Neural cell (in vitro differentiated cells): ENCODE measurements at regions not wholly inside any gene's neighbourhood (a gene's known extent, or its start where the extent isn't known, plus 50 kb on each side); places are given as distances from the start of the nearest gene placed in this dataset.

Experiments
- H2AFZ ChIP-seq: fragments of 200-600, 300-800 bp; sonication (generic), shearing (Covaris generic); 2 replicates; pipeline ENCODE4 v1.6.0; 2014; ENCODE audit warnings: low read depth, mild to moderate bottlenecking, antibody characterized with exemption, low read length, moderate library complexity
- H3F3A ChIP-seq: fragments of 200-600 bp; shearing (Covaris generic); 2 replicates; pipeline ENCODE4 v1.6.1; 2016; ENCODE audit warnings: mild to moderate bottlenecking, moderate library complexity, mixed read lengths, antibody characterized with exemption, low read length; ENCODE audit not compliant: insufficient read depth, poor library complexity, severe bottlenecking
- H3K27ac ChIP-seq: fragments of 200-600, 300-800 bp; sonication (generic), shearing (Covaris generic); 2 replicates; pipeline ENCODE4 v1.5.1; 2014; ENCODE audit warnings: mild to moderate bottlenecking, low read length, moderate library complexity
- H3K27me3 ChIP-seq: fragments of 300-800, 200-600 bp; sonication (generic), shearing (Covaris generic); 2 replicates; pipeline ENCODE4 v1.6.0; 2014; ENCODE audit warnings: mild to moderate bottlenecking, low read depth, low read length, moderate library complexity; ENCODE audit not compliant: insufficient read depth
- H3K36me3 ChIP-seq: fragments of 300-800, 200-600 bp; sonication (generic), shearing (Covaris generic); 2 replicates; pipeline ENCODE4 v1.5.1; 2014; ENCODE audit warnings: mild to moderate bottlenecking, antibody characterized with exemption, low read length, moderate library complexity; ENCODE audit not compliant: insufficient read depth
- H3K4me2 ChIP-seq: fragments of 300-800, 200-600 bp; sonication (generic), shearing (Covaris generic); 2 replicates; pipeline ENCODE4 v1.6.0; 2014; ENCODE audit warnings: mild to moderate bottlenecking, low read length
- H3K4me3 ChIP-seq: fragments of 300-800, 200-600 bp; sonication (generic), shearing (Covaris generic); 2 replicates; pipeline ENCODE4 v1.5.1; 2014; ENCODE audit warnings: mild to moderate bottlenecking, low read length, moderate library complexity
- H3K79me2 ChIP-seq: fragments of 200-600 bp; shearing (Covaris generic); replicated peaks from 2 replicates; pipeline ENCODE4 v1.6.0; 2014; ENCODE audit warnings: mild to moderate bottlenecking, low read length, moderate library complexity; ENCODE audit not compliant: insufficient read depth
- H3K9ac ChIP-seq: fragments of 300-800, 200-600 bp; sonication (generic), shearing (Covaris generic); 2 replicates; pipeline ENCODE4 v1.6.1; 2016; ENCODE audit warnings: mild to moderate bottlenecking, low read length, mixed read lengths
- H3K9me2 ChIP-seq: fragments of 200-600 bp; shearing (Covaris generic); 2 replicates; pipeline ENCODE4 v1.6.1; 2016; ENCODE audit warnings: mild to moderate bottlenecking, low read length, mixed read lengths; ENCODE audit not compliant: insufficient read depth
- H3K9me3 ChIP-seq: fragments of 200-600, 300-800 bp; sonication (generic), shearing (Covaris generic); 2 replicates; pipeline ENCODE4 v1.6.1; 2016; ENCODE audit warnings: mild to moderate bottlenecking, mixed run types, low read length, moderate library complexity, mixed read lengths
- H4K20me1 ChIP-seq: fragments of 200-600 bp; shearing (Covaris generic); 2 replicates; pipeline ENCODE4 v1.6.1; 2016; ENCODE audit warnings: mild to moderate bottlenecking, mixed run types; ENCODE audit not compliant: insufficient read depth
- CTCF ChIP-seq: fragments of 450-650 bp; IDR thresholded peaks from 2 replicates; pipeline ENCODE4 v1.5.1; 2014; ENCODE audit warnings: antibody characterized with exemption, mild to moderate bottlenecking, moderate library complexity; ENCODE audit not compliant: poor library complexity, severe bottlenecking
- EP300 ChIP-seq: fragments of 450-650 bp; conservative IDR thresholded peaks from 2 replicates; pipeline ENCODE4 v1.6.1; 2014; ENCODE audit warnings: antibody characterized with exemption, mild to moderate bottlenecking, moderate library complexity; ENCODE audit not compliant: poor library complexity, severe bottlenecking
- EZH2 ChIP-seq: fragments of 200-600, 300-800 bp; shearing (Covaris generic), sonication (generic); IDR thresholded peaks from 2 replicates; pipeline ENCODE4 v1.6.1; 2014; ENCODE audit warnings: antibody characterized with exemption, low read length, borderline replicate concordance, mild to moderate bottlenecking; ENCODE audit not compliant: insufficient read depth, poor library complexity, severe bottlenecking
- MXI1 ChIP-seq: fragments of 450-650 bp; conservative IDR thresholded peaks from 2 replicates; pipeline ENCODE4 v1.6.1; 2014; ENCODE audit warnings: antibody characterized with exemption, mild to moderate bottlenecking; ENCODE audit not compliant: poor library complexity, severe bottlenecking
- POLR2AphosphoS5 ChIP-seq: IDR thresholded peaks from 2 replicates; pipeline ENCODE4 v1.6.1; 2012
- RAD21 ChIP-seq: fragments of 450-650 bp; conservative IDR thresholded peaks from 2 replicates; pipeline ENCODE4 v1.6.1; 2014; ENCODE audit warnings: antibody characterized with exemption, mild to moderate bottlenecking, moderate library complexity
- REST ChIP-seq: IDR thresholded peaks from 2 replicates; pipeline ENCODE4 v1.6.1; 2012; ENCODE audit warnings: borderline replicate concordance
- SMC3 ChIP-seq: fragments of 450-650 bp; conservative IDR thresholded peaks from 2 replicates; pipeline ENCODE4 v1.6.1; 2014; ENCODE audit warnings: antibody characterized with exemption, mild to moderate bottlenecking, moderate library complexity; ENCODE audit not compliant: poor library complexity
- TAF1 ChIP-seq: IDR thresholded peaks from 2 replicates; pipeline ENCODE4 v1.6.1; 2012; ENCODE audit warnings: low read depth

GRCh38 chr4:14729282-14730000 lies 272.8 kb upstream of the CPEB2 start (continued):
- TF ChIP-seq EP300 (no peak), TAF1 (no peak), EZH2 (no peak), RAD21 (no peak)

- no peak overlapping the region for H3K4me2 ChIP-seq
- no peaks in the 10 kb centered on the region for H3K9me3 ChIP-seq
- no peak overlapping the region for H3K27ac ChIP-seq
- no peak overlapping the region for H3K9ac ChIP-seq
- H4K20me1 ChIP-seq, result no peaks in the 10 kb centered on the region
- H3K9me2 ChIP-seq, result no peaks in the 10 kb centered on the region
- H2AFZ ChIP-seq, result no peak overlapping the region
- no peaks in the 10 kb centered on the region for H3K36me3 ChIP-seq
- no peaks in the 10 kb centered on the region for H3F3A ChIP-seq
- H3K79me2 ChIP-seq, result no peaks in the 10 kb centered on the region
- TF ChIP-seq EZH2 (no peak), TAF1 (no peak), SMC3 (no peak)
- no peaks in the 10 kb centered on the region for H3K27me3 ChIP-seq
- no peak overlapping the region for H3K4me3 ChIP-seq
Observed at GRCh38 chr4:14742054-14742453, 260.2 kb upstream of the CPEB2 start.

GRCh38 chr4:14743172-14743571 lies 259.1 kb upstream of the CPEB2 start:
- TF ChIP-seq MXI1 (no peak), RAD21 (no peak), SMC3 (no peak), EP300 (no peak), CTCF (no peak), POLR2AphosphoS5 (no peak), TAF1 (no peak), REST (no peak), EZH2 (no peak)
- Histone ChIP-seq H3F3A (no peaks in the 10 kb centered on the region), H4K20me1 (no peaks in the 10 kb centered on the region), H3K4me2 (no peak overlapping the region), H3K79me2 (no peaks in the 10 kb centered on the region), H3K36me3 (no peaks in the 10 kb centered on the region), H3K4me3 (no peak overlapping the region), H3K9me2 (no peaks in the 10 kb centered on the region), H3K27me3 (no peaks in the 10 kb centered on the region), H3K9me3 (no peaks in the 10 kb centered on the region), H3K27ac (no peak overlapping the region), H2AFZ (no peak overlapping the region), H3K9ac (no peak overlapping the region)
